DMS79 (cell line): ENCODE measurements at regions not wholly inside any gene's neighbourhood (a gene's known extent, or its start where the extent isn't known, plus 50 kb on each side); places are given as distances from the start of the nearest gene placed in this dataset.

Experiments used
- DNase-seq: peaks from one replicate; lab custom pipeline; 2025; lab: John Stamatoyannopoulos, UW

- no peak for DNase-seq
These were observed 549.8 kb upstream of the FAM241A start for GRCh38 chr4:111595456-111595855.

GRCh38 chr4:111596491-111596890 lies 548.8 kb upstream of the FAM241A start:
- no peak for DNase-seq

- no peak for DNase-seq
These were observed 543.6 kb upstream of the FAM241A start for GRCh38 chr4:111601671-111602070.

- DNase-seq, result no peak
These were observed 542.4 kb upstream of the FAM241A start for GRCh38 chr4:111602848-111603247.

- DNase-seq, result no peak
These were observed 540.1 kb upstream of the FAM241A start for GRCh38 chr4:111605111-111605510.

- no peak for DNase-seq
These were observed 534.6 kb upstream of the FAM241A start for GRCh38 chr4:111610681-111611080.

- no peak for DNase-seq
These were observed 526.3 kb upstream of the FAM241A start for GRCh38 chr4:111618908-111619307.

GRCh38 chr4:111628437-111628836 lies 516.8 kb upstream of the FAM241A start:
- DNase-seq, result no peak

GRCh38 chr4:111630705-111631104 lies 514.5 kb upstream of the FAM241A start:
- DNase-seq, result no peak

- no peak for DNase-seq
These were observed 513.8 kb upstream of the FAM241A start for GRCh38 chr4:111631215-111631999.

GRCh38 chr4:111632641-111633151 lies 512.6 kb upstream of the FAM241A start:
- no peak for DNase-seq

- no peak for DNase-seq
These were observed 511.5 kb upstream of the FAM241A start for GRCh38 chr4:111633663-111634266.

GRCh38 chr4:111635646-111636045 lies 509.6 kb upstream of the FAM241A start:
- DNase-seq, result no peak

GRCh38 chr4:111636961-111637585 lies 508.2 kb upstream of the FAM241A start:
- no peak for DNase-seq

- no peak for DNase-seq
These were observed 506.0 kb upstream of the FAM241A start for GRCh38 chr4:111639120-111639690.

GRCh38 chr4:111639876-111640275 lies 505.4 kb upstream of the FAM241A start:
- DNase-seq, result no peak

- no peak for DNase-seq
These were observed 503.3 kb upstream of the FAM241A start for GRCh38 chr4:111641813-111642579.

- no peak for DNase-seq
These were observed 497.2 kb upstream of the FAM241A start for GRCh38 chr4:111648056-111648455.

- DNase-seq, result no peak
These were observed 495.9 kb upstream of the FAM241A start for GRCh38 chr4:111649308-111649707.

- no peak for DNase-seq
These were observed 495.1 kb upstream of the FAM241A start for GRCh38 chr4:111650146-111650545.

- no peak for DNase-seq
These were observed 494.6 kb upstream of the FAM241A start for GRCh38 chr4:111650674-111651086.

GRCh38 chr4:111652236-111652635 lies 493.0 kb upstream of the FAM241A start:
- DNase-seq, result no peak
